Fibroblast of skin of right quadriceps (primary cell): ENCODE measurements at regions not wholly inside any gene's neighbourhood (a gene's known extent, or its start where the extent isn't known, plus 50 kb on each side); places are given as distances from the start of the nearest gene placed in this dataset.

Experiments
- DNase-seq: peaks from one replicate; pipeline ENCODE4 v3.0.0-alpha.2; 2013

- no peak for DNase-seq
These were observed 146.5 kb downstream of the NSG2 start for GRCh38 chr5:174191850-174192655.

GRCh38 chr5:174192901-174193300 lies 147.4 kb downstream of the NSG2 start:
- DNase-seq: no peak

- no peak for DNase-seq
These were observed 150.0 kb downstream of the NSG2 start for GRCh38 chr5:174195517-174195916.

GRCh38 chr5:174197929-174198328 lies 152.4 kb downstream of the NSG2 start:
- DNase-seq: no peak

GRCh38 chr5:174198541-174198940 lies 153.0 kb downstream of the NSG2 start:
- DNase-seq: no peak

- no peak for DNase-seq
These were observed 157.5 kb downstream of the NSG2 start for GRCh38 chr5:174202996-174203395.

- DNase-seq: no peak
These were observed 159.2 kb downstream of the NSG2 start for GRCh38 chr5:174204535-174205313.

- no peak for DNase-seq
These were observed 160.4 kb downstream of the NSG2 start for GRCh38 chr5:174205939-174206338.

GRCh38 chr5:174210596-174211276 lies 165.2 kb downstream of the NSG2 start:
- no peak for DNase-seq

GRCh38 chr5:174211277-174211626 lies 165.7 kb downstream of the NSG2 start:
- no peak for DNase-seq

GRCh38 chr5:174217527-174217926 lies 172.0 kb downstream of the NSG2 start:
- no peak for DNase-seq

- no peak for DNase-seq
These were observed 172.7 kb downstream of the NSG2 start for GRCh38 chr5:174218162-174218561.

GRCh38 chr5:174220417-174220816 lies 174.9 kb downstream of the NSG2 start:
- DNase-seq: no peak

GRCh38 chr5:174221436-174221835 lies 175.9 kb downstream of the NSG2 start:
- DNase-seq: no peak

- DNase-seq: no peak
These were observed 176.4 kb downstream of the NSG2 start for GRCh38 chr5:174221946-174222345.

GRCh38 chr5:174222891-174223290 lies 177.4 kb downstream of the NSG2 start:
- DNase-seq: no peak

- DNase-seq: no peak
These were observed 177.8 kb downstream of the NSG2 start for GRCh38 chr5:174223355-174223754.

GRCh38 chr5:174229068-174229467 lies 183.6 kb downstream of the NSG2 start:
- no peak for DNase-seq

GRCh38 chr5:174229514-174230370 lies 184.2 kb downstream of the NSG2 start:
- DNase-seq: peak; percentile 80

GRCh38 chr5:174231956-174232487 lies 186.5 kb downstream of the NSG2 start:
- peak; percentile 68 for DNase-seq

GRCh38 chr5:174234388-174234787 lies 188.9 kb downstream of the NSG2 start:
- no peak for DNase-seq

GRCh38 chr5:174235221-174236011 lies 189.9 kb downstream of the NSG2 start:
- peak; percentile 67 for DNase-seq
